Stimulated activated naive CD8-positive, alpha-beta T cell treated with anti-CD3 and anti-CD28 coated beads, Interleukin-15, Interleukin-2, amounts not matched to agents 100 ng/mL and 50 ng/mL, for 24 hours (primary cell): ENCODE measurements at regions not wholly inside any gene's neighbourhood (a gene's known extent, or its start where the extent isn't known, plus 50 kb on each side); places are given as distances from the start of the nearest gene placed in this dataset.

Experiments
- H3K27ac Mint-ChIP-seq: one replicate; pipeline ENCODE4 v1.8.0; 2021; ENCODE audit warnings: mild to moderate bottlenecking, mixed read lengths
- H3K27me3 Mint-ChIP-seq: one replicate; pipeline ENCODE4 v1.8.0; 2021; ENCODE audit warnings: mixed read lengths
- H3K36me3 Mint-ChIP-seq: one replicate; pipeline ENCODE4 v1.8.0; 2021; ENCODE audit warnings: low read depth, mixed read lengths
- H3K4me1 Mint-ChIP-seq: one replicate; pipeline ENCODE4 v1.8.0; 2021; ENCODE audit warnings: low read depth, mixed read lengths
- H3K4me3 Mint-ChIP-seq: one replicate; pipeline ENCODE4 v1.8.0; 2021; ENCODE audit warnings: mild to moderate bottlenecking, mixed read lengths
- H3K9me3 Mint-ChIP-seq: one replicate; pipeline ENCODE4 v1.8.0; 2021; ENCODE audit warnings: mixed read lengths

- Mint-ChIP-seq H3K4me1 (no peaks in the 10 kb centered on the region), H3K36me3 (no peaks in the 10 kb centered on the region), H3K27me3 (peaks cover 19% of the 10 kb centered on the region), H3K9me3 (no peaks in the 10 kb centered on the region), H3K4me3 (no peak overlapping the region), H3K27ac (no peak overlapping the region)
Observed at GRCh38 chr6:1070085-1070521, 241.8 kb upstream of the FOXQ1 start.

- no peaks in the 10 kb centered on the region for H3K9me3 Mint-ChIP-seq
- no peak overlapping the region for H3K27ac Mint-ChIP-seq
- H3K4me1 Mint-ChIP-seq, result no peaks in the 10 kb centered on the region
- H3K36me3 Mint-ChIP-seq, result no peaks in the 10 kb centered on the region
- peaks cover 21% of the 10 kb centered on the region for H3K27me3 Mint-ChIP-seq
- no peak overlapping the region for H3K4me3 Mint-ChIP-seq
Observed at GRCh38 chr6:1068905-1069304, 243.0 kb upstream of the FOXQ1 start.

DNA sequence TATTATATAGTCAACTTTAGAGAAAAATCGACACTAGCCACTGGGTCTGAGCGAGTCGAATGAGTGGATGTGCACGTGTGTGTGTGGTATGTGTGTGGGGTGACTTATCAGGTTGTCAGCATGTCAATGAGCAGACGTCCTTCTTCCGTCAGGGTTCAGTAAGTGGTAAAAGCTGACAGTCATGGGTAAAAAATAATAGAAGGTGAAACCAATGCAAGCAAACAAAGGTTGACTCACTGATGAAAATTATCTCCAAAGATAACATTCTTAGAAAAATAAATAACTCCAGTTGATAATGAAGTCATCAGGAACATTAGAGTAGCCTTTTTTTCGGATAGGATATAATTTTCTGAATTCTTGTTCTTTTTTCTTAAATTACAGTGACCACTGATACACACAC lies 243.8 kb upstream of the FOXQ1 start:
- Mint-ChIP-seq H3K27ac (no peak overlapping the region), H3K4me1 (no peaks in the 10 kb centered on the region), H3K4me3 (no peak overlapping the region), H3K36me3 (no peaks in the 10 kb centered on the region), H3K9me3 (no peaks in the 10 kb centered on the region), H3K27me3 (peaks cover 21% of the 10 kb centered on the region)

GRCh38 chr6:1067346-1067745 lies 244.6 kb upstream of the FOXQ1 start:
- H3K4me3 Mint-ChIP-seq, result no peak overlapping the region
- H3K9me3 Mint-ChIP-seq, result no peaks in the 10 kb centered on the region
- no peaks in the 10 kb centered on the region for H3K4me1 Mint-ChIP-seq
- H3K27ac Mint-ChIP-seq, result no peak overlapping the region
- H3K27me3 Mint-ChIP-seq, result peaks cover 16% of the 10 kb centered on the region
- no peaks in the 10 kb centered on the region for H3K36me3 Mint-ChIP-seq

- H3K4me3 Mint-ChIP-seq, result no peak overlapping the region
- H3K9me3 Mint-ChIP-seq, result no peaks in the 10 kb centered on the region
- no peaks in the 10 kb centered on the region for H3K4me1 Mint-ChIP-seq
- H3K27me3 Mint-ChIP-seq, result peaks cover 22% of the 10 kb centered on the region
- H3K27ac Mint-ChIP-seq, result no peak overlapping the region
- H3K36me3 Mint-ChIP-seq, result no peaks in the 10 kb centered on the region
Observed at GRCh38 chr6:1066449-1067090, 245.3 kb upstream of the FOXQ1 start.

- no peaks in the 10 kb centered on the region for H3K4me1 Mint-ChIP-seq
- H3K36me3 Mint-ChIP-seq, result no peaks in the 10 kb centered on the region
- no peak overlapping the region for H3K4me3 Mint-ChIP-seq
- H3K27ac Mint-ChIP-seq, result no peak overlapping the region
- H3K9me3 Mint-ChIP-seq, result no peaks in the 10 kb centered on the region
- peaks cover 22% of the 10 kb centered on the region for H3K27me3 Mint-ChIP-seq
Observed at GRCh38 chr6:1065986-1066385, 245.9 kb upstream of the FOXQ1 start.

GRCh38 chr6:1063671-1064355 lies 248.1 kb upstream of the FOXQ1 start:
- Mint-ChIP-seq H3K27ac (no peak overlapping the region), H3K9me3 (no peaks in the 10 kb centered on the region), H3K36me3 (no peaks in the 10 kb centered on the region), H3K27me3 (peaks cover 16% of the 10 kb centered on the region), H3K4me1 (no peaks in the 10 kb centered on the region), H3K4me3 (no peak overlapping the region)

DNA sequence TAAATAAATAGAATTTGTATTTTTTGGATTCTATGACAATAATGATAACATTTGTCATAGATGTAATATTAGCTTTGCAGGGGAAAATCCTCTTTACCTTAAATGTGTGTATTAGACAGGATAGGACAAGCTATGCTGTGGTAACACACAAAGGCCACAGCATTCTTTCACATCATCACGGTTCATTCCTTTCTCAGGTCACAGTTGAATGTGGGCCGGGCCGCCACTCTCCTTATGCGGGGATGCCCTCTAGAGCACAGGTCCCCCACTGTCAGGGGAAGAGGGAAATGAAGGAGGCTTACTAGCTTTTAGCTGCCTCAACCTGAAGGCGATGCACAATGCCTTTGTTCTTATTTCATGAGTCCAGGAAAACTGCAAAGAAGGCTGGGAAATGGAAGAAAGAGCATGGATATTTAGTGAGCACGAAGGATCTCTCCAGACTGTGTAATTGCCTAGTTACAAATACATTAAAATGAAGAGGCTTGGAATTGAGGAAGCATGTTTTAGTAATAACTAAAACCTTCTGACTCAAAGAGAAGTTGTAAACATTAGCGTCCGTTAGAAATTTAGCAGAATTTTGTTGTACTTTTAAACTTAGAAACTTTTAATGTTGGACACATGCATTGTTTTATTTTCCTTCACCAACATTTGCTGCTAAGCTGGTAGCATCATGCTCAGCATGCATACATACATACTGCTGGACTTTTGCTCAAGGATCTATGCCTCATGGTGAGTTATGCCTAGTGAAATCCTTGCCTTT lies 248.9 kb upstream of the FOXQ1 start:
- Mint-ChIP-seq H3K4me1 (no peaks in the 10 kb centered on the region), H3K27ac (no peak overlapping the region), H3K4me3 (no peak overlapping the region), H3K9me3 (no peaks in the 10 kb centered on the region), H3K36me3 (no peaks in the 10 kb centered on the region), H3K27me3 (peaks cover 14% of the 10 kb centered on the region)

DNA sequence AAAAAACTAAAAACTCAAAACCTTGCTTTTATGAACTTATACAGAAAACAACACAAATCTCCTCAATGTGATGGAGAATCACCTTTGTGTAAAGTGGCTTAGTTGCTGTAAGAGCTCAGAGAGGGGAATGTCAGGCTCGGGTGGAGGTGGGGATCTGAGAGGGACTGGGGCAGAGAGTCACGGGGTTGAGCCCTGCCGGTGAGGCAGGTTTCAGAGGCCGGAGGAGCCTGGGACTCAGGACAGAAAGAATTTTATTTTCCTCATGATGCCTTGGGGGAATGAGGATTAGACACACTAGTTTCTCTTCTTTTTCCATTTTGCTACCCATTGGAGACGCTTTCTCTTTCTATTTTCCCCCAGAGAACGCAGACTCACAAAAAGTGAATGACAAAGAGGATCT lies 252.3 kb upstream of the FOXQ1 start:
- Mint-ChIP-seq H3K4me1 (no peaks in the 10 kb centered on the region), H3K27ac (no peak overlapping the region), H3K4me3 (no peak overlapping the region)

DNA sequence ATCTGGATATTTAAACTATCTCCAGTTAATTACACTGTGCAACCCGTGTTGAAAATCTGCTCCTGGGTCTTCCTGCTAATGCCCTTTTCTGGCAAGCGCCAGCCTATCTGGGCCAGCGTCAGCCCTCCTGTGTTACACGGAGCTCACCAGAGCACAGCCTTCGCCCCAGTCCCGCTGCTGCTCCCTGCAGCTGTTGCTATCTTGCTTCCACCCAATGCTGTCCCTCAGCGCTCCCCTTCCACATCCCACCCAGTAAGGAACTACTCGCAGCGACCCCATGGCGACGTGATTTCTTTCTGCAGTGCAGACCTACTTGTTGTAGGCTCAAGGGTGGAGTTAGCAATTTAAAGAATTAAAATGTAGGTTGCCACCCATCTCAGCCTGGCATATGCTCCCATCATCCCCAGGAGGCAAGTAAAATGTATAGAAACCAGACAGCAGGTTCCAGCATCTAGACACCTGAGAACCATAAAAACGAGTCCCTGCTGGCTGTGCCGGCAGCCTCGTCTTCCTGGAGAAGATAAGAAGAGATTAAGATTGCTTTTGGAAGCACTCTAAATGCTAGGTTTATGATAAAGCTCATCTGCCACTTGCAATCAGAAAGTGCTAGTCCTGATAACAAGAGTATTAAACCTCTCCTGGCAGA lies 254.3 kb upstream of the FOXQ1 start:
- H3K4me1 Mint-ChIP-seq, result no peaks in the 10 kb centered on the region
- no peaks in the 10 kb centered on the region for H3K36me3 Mint-ChIP-seq

More for the DNA sequence above, 252.3 kb upstream of the FOXQ1 start:
- Mint-ChIP-seq H3K36me3 (no peaks in the 10 kb centered on the region), H3K27me3 (peaks cover 15% of the 10 kb centered on the region), H3K9me3 (no peaks in the 10 kb centered on the region)

GRCh38 chr6:1055015-1055921 lies 256.6 kb upstream of the FOXQ1 start:
- Mint-ChIP-seq H3K27me3 (peaks cover 7% of the 10 kb centered on the region), H3K36me3 (no peaks in the 10 kb centered on the region), H3K4me1 (no peaks in the 10 kb centered on the region), H3K9me3 (no peaks in the 10 kb centered on the region), H3K27ac (no peak overlapping the region), H3K4me3 (no peak overlapping the region)

More for the DNA sequence above, 254.3 kb upstream of the FOXQ1 start:
- H3K9me3 Mint-ChIP-seq, result no peaks in the 10 kb centered on the region
- no peak overlapping the region for H3K4me3 Mint-ChIP-seq
- no peak overlapping the region for H3K27ac Mint-ChIP-seq
- H3K27me3 Mint-ChIP-seq, result peaks cover 15% of the 10 kb centered on the region

- H3K27ac Mint-ChIP-seq, result no peak overlapping the region
- no peak overlapping the region for H3K4me3 Mint-ChIP-seq
- H3K4me1 Mint-ChIP-seq, result no peaks in the 10 kb centered on the region
- no peaks in the 10 kb centered on the region for H3K36me3 Mint-ChIP-seq
- peaks cover 10% of the 10 kb centered on the region for H3K27me3 Mint-ChIP-seq
- H3K9me3 Mint-ChIP-seq, result no peaks in the 10 kb centered on the region
Observed at GRCh38 chr6:1054653-1055014, 257.3 kb upstream of the FOXQ1 start.

- Mint-ChIP-seq H3K36me3 (no peaks in the 10 kb centered on the region), H3K27me3 (peaks cover 15% of the 10 kb centered on the region), H3K9me3 (no peaks in the 10 kb centered on the region), H3K4me1 (no peaks in the 10 kb centered on the region), H3K4me3 (no peak overlapping the region), H3K27ac (no peak overlapping the region)
Observed at GRCh38 chr6:1053586-1053985, 258.3 kb upstream of the FOXQ1 start.

DNA sequence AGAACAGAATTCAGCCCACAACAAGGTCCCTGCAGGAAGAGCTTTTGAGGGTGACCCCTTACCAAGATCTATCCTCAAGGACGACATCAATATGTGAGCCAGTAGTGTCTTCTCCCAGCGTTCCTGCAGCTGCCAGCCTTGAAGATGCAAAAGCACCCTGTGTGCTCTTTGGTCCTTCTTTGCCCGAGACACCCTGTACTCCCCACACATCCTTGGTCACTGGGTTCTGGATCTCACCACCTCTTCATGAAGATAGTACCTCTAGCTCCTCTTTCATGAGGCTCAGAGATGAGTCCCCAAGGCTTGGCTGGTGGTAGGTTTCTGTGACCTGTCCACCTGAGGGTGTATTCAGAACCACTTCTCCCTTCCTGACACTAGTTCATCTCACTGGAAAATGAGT lies 259.6 kb upstream of the FOXQ1 start:
- no peak overlapping the region for H3K27ac Mint-ChIP-seq
- no peak overlapping the region for H3K4me3 Mint-ChIP-seq
- no peaks in the 10 kb centered on the region for H3K4me1 Mint-ChIP-seq
- H3K36me3 Mint-ChIP-seq, result no peaks in the 10 kb centered on the region
- peaks cover 24% of the 10 kb centered on the region for H3K27me3 Mint-ChIP-seq
- H3K9me3 Mint-ChIP-seq, result no peaks in the 10 kb centered on the region
